ENCODE measurements at regions not wholly inside any gene's neighbourhood (a gene's known extent, or its start where the extent isn't known, plus 50 kb on each side); places are given as distances from the start of the nearest gene placed in this dataset.

DNA sequence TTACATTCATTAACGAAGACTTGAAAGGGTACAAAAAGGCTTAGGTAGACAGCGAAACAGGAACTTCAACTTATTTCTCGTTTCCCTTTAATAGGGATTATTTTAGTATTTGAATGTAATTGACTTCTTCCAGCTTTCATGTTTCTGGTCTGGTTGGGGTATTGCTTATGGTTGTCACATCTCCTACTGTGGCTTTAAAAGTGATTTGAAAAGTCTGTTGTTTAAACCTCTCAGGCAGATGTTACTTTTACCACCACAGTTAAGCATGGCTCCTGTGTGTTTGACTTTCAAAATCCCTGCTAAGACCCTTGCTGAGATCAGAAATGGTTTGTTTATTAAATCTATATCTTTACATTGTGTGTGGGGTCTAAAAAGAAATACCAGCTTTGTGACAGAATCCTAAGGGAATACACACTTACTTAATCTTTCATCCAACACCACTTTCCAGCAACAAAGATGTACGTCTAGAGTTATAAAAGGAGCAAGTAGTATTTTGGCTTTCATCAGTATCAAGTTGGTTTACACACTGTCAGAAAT is 661.2 kb downstream of the FAT4 start:
- DNase-seq = no peak

DNA sequence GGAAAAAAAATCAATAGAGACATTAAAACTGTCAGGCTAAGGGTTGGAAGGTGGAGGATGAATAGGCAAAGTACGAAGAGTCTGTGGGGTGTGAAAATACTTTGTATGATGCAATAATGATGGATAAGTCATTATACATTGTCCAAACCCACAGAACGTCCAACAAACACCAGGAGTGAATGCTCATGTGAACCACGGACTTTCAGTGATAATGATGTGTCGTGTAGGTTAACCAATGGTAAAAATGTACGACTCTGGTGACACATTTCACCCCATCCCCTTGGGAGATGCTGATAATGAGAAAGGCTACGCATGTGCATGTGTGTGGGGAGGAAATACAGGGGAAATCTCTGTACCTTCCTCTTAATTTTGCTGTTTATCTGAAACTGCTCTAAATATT is 665.2 kb downstream of the FAT4 start:
- DNase-seq = no peak

DNA sequence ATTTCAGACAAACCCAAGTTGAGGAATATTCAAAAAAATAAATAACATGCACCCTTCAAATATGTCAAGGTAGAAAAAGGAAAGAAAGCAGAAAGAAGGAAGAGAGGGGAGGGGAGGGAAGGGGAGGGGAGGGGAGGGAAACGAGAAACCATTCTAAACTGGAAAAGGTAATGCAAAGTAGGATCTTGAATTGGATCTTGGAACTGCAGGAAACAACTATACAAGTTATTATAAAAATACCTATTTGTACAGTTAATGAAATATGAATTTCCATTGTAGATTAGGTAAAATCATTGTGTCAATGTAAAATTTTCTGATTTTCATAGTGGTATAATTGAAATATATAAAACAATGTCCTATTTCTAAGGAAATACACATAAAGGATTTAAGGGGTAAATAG is 668.4 kb downstream of the FAT4 start:
- no peak for DNase-seq

DNA sequence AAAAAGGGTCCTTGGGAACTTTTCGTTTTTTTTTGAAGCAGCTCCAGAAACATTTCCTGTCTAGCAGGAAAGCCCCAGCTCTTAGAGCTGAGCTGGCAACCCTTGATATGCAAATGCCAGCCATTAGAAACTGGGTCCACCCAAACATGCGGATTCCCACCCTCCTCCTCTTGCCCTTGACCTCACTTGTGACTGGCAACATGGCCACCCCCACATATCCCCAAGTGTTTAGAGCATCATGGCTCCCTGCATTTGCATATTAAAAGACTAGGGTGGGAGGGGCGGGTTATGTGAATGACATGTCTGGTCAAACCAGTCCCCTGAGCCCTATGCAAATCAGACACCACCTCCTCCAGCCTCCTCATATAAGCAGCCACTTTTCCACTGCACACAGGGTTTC is 671.1 kb downstream of the FAT4 start:
- DNase-seq = no peak

DNA sequence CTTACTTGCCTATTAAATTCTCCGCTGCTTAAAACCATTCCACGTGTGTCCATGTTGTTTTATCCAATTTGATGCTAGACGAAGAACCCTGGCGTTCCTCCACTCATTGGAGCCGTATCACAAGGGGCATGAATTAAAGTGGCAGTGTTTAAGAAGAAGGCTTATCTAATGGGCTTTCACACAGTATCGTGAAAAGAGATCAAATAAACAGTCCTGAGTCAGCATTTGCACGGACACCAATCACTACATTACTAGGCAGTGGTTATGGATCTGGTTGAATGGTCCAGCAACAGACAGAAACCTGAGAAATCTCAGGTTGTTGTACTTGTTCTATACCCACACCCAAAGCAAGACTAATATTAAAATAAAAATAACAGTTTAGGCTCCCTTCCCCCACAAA is 671.6 kb downstream of the FAT4 start:
- no peak for DNase-seq

DNA sequence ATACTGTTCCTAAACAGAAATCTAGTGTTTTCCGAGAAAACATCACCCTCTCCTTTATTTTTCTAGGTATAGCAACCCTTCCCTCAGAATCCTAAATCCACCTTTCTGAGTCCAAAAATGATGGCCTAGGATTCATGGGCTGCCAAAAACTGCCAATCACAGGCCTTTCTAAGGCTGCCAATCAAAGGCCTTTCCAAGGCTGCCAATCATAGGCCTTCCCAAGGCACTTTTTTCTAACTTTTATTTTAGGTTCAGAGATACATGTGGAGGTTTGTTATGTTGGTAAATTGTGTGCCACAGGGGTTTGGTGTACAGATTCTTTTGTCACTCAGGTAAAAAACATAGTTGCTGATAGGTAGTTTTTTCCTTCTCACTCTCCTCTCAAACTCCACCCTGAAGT is 673.7 kb downstream of the FAT4 start:
- no peak for DNase-seq

DNA sequence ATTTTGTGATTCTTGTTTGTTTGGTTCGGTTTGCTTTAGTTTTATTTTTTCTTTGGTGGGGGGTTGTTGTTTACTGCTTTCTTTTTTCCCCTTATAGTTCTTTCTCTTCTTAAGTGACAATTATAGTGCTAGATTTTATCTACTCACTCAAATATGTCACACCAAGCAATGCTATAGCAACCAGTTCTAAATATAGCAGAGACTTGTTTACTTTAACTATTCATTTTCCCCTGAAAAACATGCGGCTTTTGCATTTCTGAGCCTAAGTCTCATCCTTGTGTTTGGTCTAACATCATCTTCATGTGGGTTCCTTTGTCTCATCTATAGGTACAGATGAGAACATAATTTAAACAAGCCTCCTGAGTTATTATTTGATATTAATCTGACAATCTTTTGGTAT is 676.6 kb downstream of the FAT4 start:
- no peak for DNase-seq

DNA sequence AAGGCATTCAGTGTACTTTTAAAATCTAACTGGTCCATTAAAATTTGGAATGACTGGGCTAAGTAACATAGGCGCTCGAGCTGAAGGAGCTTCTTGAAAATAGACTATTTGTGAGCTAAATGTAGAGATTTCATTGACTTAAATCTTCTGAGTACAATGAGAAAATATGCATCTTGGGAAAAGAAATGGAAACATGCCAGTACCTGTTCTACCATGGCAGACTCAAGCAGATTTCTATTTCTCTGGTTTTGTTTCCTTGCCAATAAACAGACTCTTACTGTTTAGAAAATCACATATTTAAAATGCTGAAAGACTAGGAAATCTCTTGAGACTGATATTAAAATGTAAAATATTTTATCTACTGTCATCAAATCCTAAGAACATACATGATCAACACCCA is 678.1 kb downstream of the FAT4 start:
- DNase-seq = no peak

DNA sequence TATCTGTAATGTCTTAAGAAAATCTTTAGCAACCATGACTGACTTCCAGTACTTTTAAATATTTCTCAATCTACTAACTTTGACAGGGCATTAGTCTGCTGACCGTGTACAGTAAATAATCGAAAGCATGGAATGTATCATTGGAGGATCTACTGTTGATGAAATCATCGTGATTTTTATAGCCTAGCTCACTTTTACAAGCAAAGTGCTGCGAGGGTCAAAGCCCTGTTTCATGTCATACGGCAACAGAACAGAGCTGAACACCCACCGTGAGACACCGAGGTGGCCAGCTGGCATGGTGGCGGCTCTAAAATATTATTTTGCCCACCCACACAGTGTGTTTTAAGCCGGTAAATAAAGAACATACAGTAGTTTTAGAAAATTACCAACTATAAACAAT is 679.3 kb downstream of the FAT4 start:
- no peak for DNase-seq

DNA sequence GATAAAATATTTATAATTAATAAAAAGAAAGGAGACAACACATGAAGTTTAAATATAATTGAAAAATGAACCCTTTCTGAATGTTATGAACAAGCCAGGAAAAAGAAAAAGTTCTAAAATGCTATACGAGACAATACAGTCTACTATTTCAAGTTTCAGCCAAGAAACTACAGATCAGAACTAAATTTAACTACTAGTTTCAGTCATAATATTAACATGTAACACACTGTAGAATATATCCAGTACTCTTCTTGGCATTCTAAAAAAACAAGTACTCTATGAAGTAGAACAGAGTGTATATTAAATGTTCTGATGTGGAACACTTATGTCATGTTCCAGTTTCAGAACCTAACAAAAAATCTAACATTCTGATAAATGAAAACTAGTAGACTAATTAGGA is 679.7 kb downstream of the FAT4 start:
- no peak for DNase-seq

DNA sequence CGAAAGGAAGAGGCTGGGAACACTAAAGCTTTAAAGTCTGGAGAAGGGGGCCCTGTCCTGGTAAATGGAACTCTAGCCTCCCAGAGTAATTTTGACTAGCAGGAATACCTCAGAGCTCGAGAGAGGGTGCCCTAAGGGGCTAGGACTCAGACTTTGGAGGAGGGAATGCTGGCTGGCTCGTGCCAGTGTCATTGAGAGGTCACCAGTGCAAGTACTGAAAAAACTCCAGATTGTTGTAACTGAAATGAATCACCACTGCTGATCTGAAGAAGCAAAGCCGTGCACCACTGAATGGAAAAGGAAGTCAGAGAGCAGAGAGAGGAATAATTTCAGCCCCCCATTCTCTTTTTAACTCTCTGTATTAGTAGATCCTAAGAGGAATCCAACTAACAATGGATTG is 690.2 kb downstream of the FAT4 start:
- no peak for DNase-seq

DNA sequence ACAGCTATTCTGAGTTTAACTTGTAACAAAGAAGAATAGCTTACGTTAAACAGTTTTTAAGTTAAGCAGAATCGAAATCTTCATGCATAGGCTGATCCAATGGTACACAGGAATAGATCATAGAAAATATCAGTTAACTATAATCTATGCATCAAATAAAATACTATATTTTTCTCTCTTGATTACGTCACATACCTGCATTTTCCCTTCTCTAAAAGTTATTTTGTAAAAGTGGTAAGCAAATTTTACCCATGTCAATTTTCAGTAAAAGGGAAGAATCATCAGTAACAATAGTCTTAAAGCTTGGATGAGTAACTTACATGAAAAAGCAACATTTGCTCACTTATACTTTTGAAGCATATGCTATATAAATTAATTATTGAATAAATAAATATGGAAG is 692.4 kb downstream of the FAT4 start:
- no peak for DNase-seq

DNA sequence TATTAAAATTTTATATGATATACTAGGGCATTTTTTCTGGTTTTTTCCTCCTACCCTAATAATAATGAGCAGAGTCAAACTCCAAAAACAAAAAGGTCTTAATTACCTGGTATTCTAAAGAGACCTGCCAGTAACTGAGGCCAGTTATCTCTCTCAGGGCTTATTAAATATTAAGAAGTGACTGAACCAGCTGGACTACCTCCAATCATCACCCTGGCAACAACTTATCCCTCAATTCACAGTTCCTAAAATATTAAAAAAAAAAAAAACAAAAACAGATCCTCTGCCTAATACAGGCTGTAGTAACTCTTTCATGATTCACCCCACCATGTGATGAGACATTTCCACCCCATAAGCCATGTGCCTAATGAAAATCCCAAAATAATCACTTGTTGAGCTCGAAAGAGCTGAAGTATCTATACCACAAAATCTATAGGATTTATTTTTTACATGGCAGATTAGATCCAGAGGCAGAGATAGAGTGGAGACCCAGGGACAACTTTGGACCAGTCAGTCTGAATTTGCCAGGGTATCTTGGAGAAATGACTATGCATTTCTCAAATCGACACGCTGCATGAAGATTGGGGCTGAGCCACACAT is 698.0 kb downstream of the FAT4 start:
- DNase-seq = no peak

DNA sequence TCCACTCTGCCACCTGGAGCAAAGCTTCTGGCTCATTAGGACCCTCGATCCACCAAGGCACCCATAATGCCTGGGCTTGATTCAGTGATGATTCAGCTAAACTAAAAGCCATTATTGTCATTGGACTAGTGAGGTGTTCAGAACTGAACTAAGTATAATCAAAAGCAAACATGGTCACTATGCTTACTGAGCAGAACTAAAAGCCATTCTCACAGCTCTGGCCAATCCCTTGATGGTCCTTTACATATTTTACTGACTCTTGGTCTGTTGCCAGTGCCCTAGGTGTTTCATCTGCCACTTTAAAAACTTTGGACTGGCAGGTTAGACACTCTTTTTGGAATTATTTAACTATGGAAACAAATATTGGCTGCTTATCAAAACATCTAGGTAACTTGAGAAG is 703.5 kb downstream of the FAT4 start:
- no peak for DNase-seq

DNA sequence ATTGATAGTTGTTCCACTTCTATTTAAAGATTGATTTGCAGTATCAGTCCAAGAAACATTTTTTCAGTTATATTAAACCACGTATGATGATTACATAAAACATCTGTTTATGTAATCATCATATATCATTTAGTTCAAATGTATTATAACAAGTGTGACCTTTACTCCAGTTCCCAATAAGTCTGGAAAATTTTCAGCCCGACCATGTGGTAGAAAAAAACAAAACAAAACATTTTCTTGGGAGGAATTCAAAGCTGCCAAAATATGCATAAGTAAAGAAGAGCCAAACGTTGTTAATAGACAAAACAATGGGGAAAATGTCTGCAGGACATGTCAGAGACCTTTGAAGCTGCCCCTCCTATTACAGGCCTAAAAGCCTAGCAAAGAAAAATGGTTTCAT is 709.1 kb downstream of the FAT4 start:
- DNase-seq = no peak

DNA sequence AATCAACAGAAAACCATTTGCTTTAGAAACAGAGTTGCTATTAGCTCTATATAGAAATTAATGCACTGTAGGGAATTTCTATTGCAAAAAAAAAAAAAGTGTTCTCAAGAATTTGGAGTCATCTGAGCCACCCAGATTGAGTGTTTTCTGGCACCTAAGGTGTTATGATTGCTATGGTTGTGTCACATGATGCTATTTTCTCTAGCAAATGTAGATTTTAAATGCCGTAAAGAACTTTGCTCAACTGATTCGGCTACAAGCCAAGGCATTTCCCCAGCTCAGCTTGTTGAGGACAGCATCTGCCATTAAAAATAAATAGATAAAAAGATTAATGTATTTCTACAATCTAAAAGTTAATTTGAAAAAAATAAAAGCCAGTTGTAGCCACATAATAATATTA is 712.8 kb downstream of the FAT4 start:
- no peak for DNase-seq

DNA sequence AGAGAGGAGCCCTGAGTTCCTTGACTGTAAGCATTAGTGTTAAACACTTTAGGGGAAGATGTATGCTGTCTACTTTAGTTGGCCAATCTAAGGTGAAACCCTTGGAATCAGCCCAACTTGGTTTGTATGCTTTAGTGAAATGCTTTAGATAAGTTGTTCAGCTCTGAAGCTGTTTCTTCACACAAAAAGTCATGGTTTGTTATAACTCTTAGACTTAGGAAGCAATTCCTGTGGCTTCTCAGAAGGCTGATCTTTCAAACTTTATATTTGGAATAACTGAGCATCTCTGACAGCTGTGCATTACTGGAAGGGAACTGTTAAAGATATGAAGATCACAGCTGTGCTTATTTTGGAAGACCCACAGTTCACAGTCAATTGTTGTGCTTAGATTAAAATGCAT is 714.1 kb downstream of the FAT4 start:
- DNase-seq = no peak

DNA sequence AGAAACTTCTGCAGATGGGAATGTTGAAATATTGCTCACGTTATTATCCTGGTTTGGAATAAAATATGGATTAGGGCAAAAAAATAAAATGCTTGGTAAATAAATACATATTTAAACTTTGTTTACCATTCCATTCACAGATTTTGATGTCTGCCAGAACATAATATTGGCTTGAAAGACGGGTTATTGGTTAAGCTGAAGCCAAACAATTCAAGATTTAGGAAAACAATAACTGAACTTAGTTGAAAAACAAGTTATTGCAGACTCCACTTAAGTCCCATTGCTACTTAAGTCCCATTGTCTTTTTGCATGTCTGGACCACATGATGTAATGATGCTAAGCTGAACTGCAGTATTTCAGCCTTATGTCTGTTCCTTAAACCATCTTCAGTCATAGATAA is 722.5 kb downstream of the FAT4 start:
- no peak for DNase-seq

DNA sequence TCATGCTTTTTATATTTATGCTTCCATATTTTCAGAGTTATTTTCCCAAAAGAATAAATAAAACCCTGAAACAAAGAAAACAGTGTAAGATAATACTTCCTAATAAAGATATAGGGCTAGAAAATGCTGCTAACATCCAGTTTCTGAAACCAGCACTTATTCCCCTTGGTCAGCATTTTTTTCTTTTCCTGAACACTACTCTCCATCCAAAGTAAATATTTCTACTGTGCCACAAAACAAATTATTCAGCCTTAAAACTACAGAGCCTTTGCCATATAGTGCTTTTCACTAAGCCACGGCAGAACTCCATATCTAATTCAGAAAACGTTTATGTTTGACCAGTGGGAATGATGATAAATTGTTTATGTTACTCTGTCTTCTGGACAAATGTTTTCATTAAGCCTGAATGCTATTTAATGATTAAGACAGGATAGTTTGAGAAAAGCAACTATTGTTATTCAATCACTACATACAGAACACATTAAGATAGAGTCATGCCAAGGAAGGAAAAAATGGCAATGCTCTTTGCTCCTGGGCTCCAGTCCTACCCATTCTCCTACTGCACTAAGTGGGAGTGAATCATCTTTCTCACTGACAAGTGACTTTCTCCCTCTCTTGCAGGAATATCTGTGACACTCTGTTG is 723.9 kb downstream of the FAT4 start:
- no peak for DNase-seq

DNA sequence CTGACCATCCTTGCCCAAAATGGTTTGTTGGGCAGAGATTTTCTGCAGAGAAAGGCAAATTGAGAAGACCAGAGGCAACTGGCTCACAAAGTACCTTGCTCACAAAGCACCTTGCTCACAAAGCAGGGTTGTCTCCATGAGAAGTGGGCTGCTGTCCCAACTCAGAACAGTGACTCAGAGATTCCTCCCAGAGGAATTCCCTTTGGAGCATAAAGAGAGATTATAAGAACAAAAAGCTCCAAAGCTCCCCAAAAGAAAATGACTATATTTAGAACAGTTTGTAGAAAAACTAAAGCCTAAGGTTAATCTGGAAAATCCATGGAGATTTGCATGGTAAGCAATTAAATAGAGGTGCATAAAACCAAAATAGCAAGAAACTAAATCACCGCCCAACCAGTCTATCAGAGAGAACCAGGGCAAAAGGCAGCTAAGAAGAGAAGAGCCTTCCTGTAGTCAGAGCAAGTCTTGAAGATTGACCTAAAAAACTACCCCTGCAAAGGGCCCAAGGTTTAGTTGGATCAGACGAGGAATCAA is 731.4 kb downstream of the FAT4 start:
- no peak for DNase-seq

DNA sequence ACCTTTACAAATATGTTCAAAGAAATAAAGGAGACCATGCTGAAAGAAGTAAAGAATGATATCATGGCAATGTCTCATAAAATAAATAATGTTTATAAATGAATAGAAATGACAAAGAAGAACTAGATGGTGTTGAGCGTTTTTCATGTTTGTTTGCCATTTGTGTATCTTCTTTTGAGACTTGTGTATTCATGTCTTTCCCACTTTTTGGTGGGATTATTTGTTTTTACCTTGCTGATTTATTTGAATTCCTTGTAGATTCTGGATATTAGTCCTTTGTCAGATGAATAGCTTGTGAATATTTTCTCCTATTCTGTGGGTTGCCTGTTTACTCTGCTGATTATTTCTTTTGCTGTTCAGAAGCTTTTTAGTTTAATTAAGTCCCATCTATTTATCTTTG is 732.4 kb downstream of the FAT4 start:
- no peak for DNase-seq

DNA sequence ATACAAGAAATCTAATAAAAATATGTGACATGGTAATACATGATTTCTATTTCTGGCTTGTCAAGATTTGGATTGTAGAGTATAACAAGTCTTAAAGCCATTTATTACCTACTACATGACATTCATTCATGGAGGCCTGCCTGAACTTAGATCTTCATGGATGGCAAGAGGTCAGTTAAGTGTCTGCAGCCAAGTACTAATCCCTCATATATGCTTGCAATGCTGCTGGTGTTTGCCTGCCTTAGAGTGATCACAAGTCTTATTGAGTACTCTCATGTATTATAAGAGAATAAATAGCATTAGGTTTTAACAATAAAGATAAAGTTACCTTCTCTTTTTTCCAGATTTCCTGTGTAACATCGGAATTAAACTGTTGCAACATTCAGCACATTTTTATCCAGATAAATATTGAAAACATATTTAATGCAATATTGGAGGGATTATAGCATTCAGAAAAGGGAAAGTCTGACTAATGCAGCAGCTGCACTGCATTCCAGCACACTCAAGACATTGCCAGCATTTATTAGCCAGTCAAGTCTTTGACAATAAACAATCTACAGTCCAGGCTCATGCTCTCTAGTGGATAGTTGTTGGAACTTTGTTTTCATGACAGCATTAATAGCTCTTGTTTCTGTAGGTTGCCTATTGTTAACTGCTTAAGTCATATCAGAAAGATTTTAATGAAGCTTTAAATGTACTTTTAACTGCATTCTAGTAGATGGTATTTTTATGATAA is 737.1 kb downstream of the FAT4 start:
- DNase-seq = no peak

DNA sequence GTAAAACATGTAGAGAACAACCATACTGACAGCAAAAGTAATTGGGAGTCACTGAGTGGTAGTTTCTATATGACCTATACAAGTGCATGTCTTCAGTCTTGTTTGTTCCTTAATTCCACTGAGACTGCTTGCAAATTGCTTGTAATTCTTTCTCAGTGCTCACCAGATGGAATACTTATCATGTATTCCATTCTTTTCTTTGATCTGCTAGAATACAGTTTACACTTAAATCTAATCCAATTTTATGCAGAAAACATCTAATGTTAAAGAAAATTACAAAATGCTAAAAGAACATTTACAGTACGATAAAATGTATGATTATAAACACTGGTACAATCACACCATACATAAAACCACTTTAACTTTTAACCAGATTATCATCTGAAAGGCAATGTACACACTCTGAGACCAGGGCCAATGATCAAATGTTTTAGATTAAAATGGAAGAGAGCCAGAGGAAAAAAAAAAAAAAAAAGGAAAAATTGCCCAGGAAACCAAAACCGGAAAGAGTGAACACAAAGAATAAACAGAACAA is 741.4 kb downstream of the FAT4 start:
- DNase-seq = no peak

DNA sequence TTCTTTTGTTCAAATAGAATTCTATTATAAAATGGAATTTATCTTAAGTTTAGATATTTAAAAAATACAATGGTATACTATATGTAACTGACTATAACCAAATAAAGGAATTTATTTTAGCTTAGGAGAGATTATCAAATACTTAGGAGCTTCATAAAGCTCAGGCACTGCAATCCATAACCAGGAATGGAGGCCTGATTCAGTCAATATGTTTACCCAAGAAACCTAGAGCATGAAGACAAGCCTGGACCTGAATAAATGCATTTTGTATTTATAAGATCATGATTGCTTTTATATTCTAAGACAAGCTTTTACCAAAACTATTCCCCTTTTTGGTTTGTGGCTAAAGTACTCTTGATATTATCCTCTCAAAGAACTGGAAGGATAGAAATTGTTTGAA is 742.6 kb downstream of the FAT4 start:
- DNase-seq = no peak
